ENCODE measurements at regions not wholly inside any gene's neighbourhood (a gene's known extent, or its start where the extent isn't known, plus 50 kb on each side); places are given as distances from the start of the nearest gene placed in this dataset.
"Not testable (repeated sequence)": the region's sequence is repeated elsewhere in the genome, so short reads cannot be mapped to it uniquely, and the experiment has no call there.

GRCh38 chr5:100676817-100677631 lies 141.8 kb downstream of the FAM174A start:
- no peaks in the 10 kb centered on the region for H3K27me3 Mint-ChIP-seq
- peaks cover 5% of the 10 kb centered on the region for H3K9me3 Mint-ChIP-seq (ENCODE audit: low read depth)
- H3K4me1 Mint-ChIP-seq, result peaks cover 9% of the 10 kb centered on the region
- DNase-seq, result no peak
- no peak for ATAC-seq
- no peak overlapping the region for H3K27ac Mint-ChIP-seq
- peaks cover 2% of the 10 kb centered on the region for H3K36me3 Mint-ChIP-seq
- CTCF ChIA-PET, result no interaction called here
- H3K4me3 Mint-ChIP-seq, result no peak overlapping the region

GRCh38 chr5:100682625-100683024 lies 147.5 kb downstream of the FAM174A start:
- DNase-seq, result no peak
- no peak overlapping the region for H3K27ac Mint-ChIP-seq
- no peak for ATAC-seq
- H3K36me3 Mint-ChIP-seq, result peaks cover 11% of the 10 kb centered on the region
- H3K4me1 Mint-ChIP-seq, result no peaks in the 10 kb centered on the region
- CTCF ChIA-PET, result no interaction called here
- H3K27me3 Mint-ChIP-seq, result no peaks in the 10 kb centered on the region
- peaks cover 11% of the 10 kb centered on the region for H3K9me3 Mint-ChIP-seq (ENCODE audit: low read depth)
- H3K4me3 Mint-ChIP-seq, result no peak overlapping the region

- Mint-ChIP-seq H3K27ac (no peak overlapping the region), H3K36me3 (peaks cover 11% of the 10 kb centered on the region), H3K4me3 (no peak overlapping the region), H3K4me1 (no peaks in the 10 kb centered on the region), H3K9me3 (ENCODE audit: low read depth) (peaks cover 11% of the 10 kb centered on the region), H3K27me3 (no peaks in the 10 kb centered on the region)
- no peak for ATAC-seq
- DNase-seq, result no peak
- CTCF ChIA-PET, result no interaction called here
Measured at GRCh38 chr5:100683881-100684280, 148.7 kb downstream of the FAM174A start.

- H3K27me3 Mint-ChIP-seq, ATAC-seq, H3K4me3 Mint-ChIP-seq, DNase-seq, H3K27ac Mint-ChIP-seq, H3K4me1 Mint-ChIP-seq, CTCF ChIA-PET: not testable (repeated sequence)
- H3K36me3 Mint-ChIP-seq, result peaks cover 11% of the 10 kb centered on the region
- peaks cover 11% of the 10 kb centered on the region for H3K9me3 Mint-ChIP-seq (ENCODE audit: low read depth)
Measured at GRCh38 chr5:100685122-100685521, 149.9 kb downstream of the FAM174A start.

- H3K9me3 Mint-ChIP-seq (ENCODE audit: low read depth); H3K4me1 Mint-ChIP-seq; H3K27me3 Mint-ChIP-seq; H3K36me3 Mint-ChIP-seq; H3K4me3 Mint-ChIP-seq; DNase-seq; ATAC-seq; CTCF ChIA-PET; H3K27ac Mint-ChIP-seq: not testable (repeated sequence)
Measured at GRCh38 chr5:100688834-100689233, 153.7 kb downstream of the FAM174A start.

- no peaks in the 10 kb centered on the region for H3K27me3 Mint-ChIP-seq
- H3K4me1 Mint-ChIP-seq, result peaks cover 7% of the 10 kb centered on the region
- no peaks in the 10 kb centered on the region for H3K9me3 Mint-ChIP-seq (ENCODE audit: low read depth)
- H3K4me3 Mint-ChIP-seq, result no peak overlapping the region
- CTCF ChIA-PET, result no interaction called here
- no peak overlapping the region for H3K27ac Mint-ChIP-seq
- ATAC-seq, result no peak
- peaks cover 2% of the 10 kb centered on the region for H3K36me3 Mint-ChIP-seq
- DNase-seq, result no peak
Measured at GRCh38 chr5:100690036-100690560, 154.9 kb downstream of the FAM174A start.

GRCh38 chr5:100691085-100691484 lies 155.9 kb downstream of the FAM174A start:
- no peaks in the 10 kb centered on the region for H3K9me3 Mint-ChIP-seq (ENCODE audit: low read depth)
- no peak overlapping the region for H3K27ac Mint-ChIP-seq
- H3K36me3 Mint-ChIP-seq, result peaks cover 2% of the 10 kb centered on the region
- H3K27me3 Mint-ChIP-seq, result no peaks in the 10 kb centered on the region
- H3K4me3 Mint-ChIP-seq, result no peak overlapping the region
- H3K4me1 Mint-ChIP-seq, result peaks cover 9% of the 10 kb centered on the region
- DNase-seq, result no peak
- ATAC-seq, result no peak
- CTCF ChIA-PET, result no interaction called here

- Mint-ChIP-seq H3K27ac (no peak overlapping the region), H3K27me3 (no peaks in the 10 kb centered on the region), H3K4me1 (peaks cover 9% of the 10 kb centered on the region), H3K4me3 (no peak overlapping the region), H3K9me3 (ENCODE audit: low read depth) (no peaks in the 10 kb centered on the region), H3K36me3 (peaks cover 2% of the 10 kb centered on the region)
- DNase-seq (no peak), ATAC-seq (no peak)
- CTCF ChIA-PET, result no interaction called here
Measured at GRCh38 chr5:100691548-100691947, 156.4 kb downstream of the FAM174A start.

- DNase-seq, result no peak
- Mint-ChIP-seq H3K9me3 (ENCODE audit: low read depth) (no peaks in the 10 kb centered on the region), H3K27ac (no peak overlapping the region), H3K4me1 (peaks cover 9% of the 10 kb centered on the region), H3K4me3 (no peak overlapping the region), H3K27me3 (no peaks in the 10 kb centered on the region), H3K36me3 (peaks cover 2% of the 10 kb centered on the region)
- CTCF ChIA-PET, result no interaction called here
- ATAC-seq, result no peak
Measured at GRCh38 chr5:100693481-100693880, 158.3 kb downstream of the FAM174A start.

GRCh38 chr5:100694100-100694499 lies 158.9 kb downstream of the FAM174A start:
- H3K27me3 Mint-ChIP-seq, result no peaks in the 10 kb centered on the region
- H3K27ac Mint-ChIP-seq, result no peak overlapping the region
- H3K4me1 Mint-ChIP-seq, result peaks cover 9% of the 10 kb centered on the region
- H3K36me3 Mint-ChIP-seq, result peaks cover 2% of the 10 kb centered on the region
- no peaks in the 10 kb centered on the region for H3K9me3 Mint-ChIP-seq (ENCODE audit: low read depth)
- no peak for DNase-seq
- H3K4me3 Mint-ChIP-seq, result no peak overlapping the region
- CTCF ChIA-PET, result no interaction called here
- ATAC-seq, result no peak

GRCh38 chr5:100697970-100698369 lies 162.8 kb downstream of the FAM174A start:
- Mint-ChIP-seq H3K4me3 (no peak overlapping the region), H3K9me3 (ENCODE audit: low read depth) (no peaks in the 10 kb centered on the region), H3K4me1 (peaks cover 9% of the 10 kb centered on the region), H3K36me3 (peaks cover 2% of the 10 kb centered on the region), H3K27ac (no peak overlapping the region), H3K27me3 (no peaks in the 10 kb centered on the region)
- no peak for ATAC-seq
- CTCF ChIA-PET, result no interaction called here
- no peak for DNase-seq

GRCh38 chr5:100706776-100707175 lies 171.6 kb downstream of the FAM174A start:
- no peak for DNase-seq
- ATAC-seq, result no peak
- H3K27ac Mint-ChIP-seq, result no peak overlapping the region
- no peaks in the 10 kb centered on the region for H3K27me3 Mint-ChIP-seq
- no peak overlapping the region for H3K4me3 Mint-ChIP-seq
- no peaks in the 10 kb centered on the region for H3K9me3 Mint-ChIP-seq (ENCODE audit: low read depth)
- no peaks in the 10 kb centered on the region for H3K4me1 Mint-ChIP-seq
- CTCF ChIA-PET, result no interaction called here
- H3K36me3 Mint-ChIP-seq, result no peaks in the 10 kb centered on the region

GRCh38 chr5:100708645-100709171 lies 173.5 kb downstream of the FAM174A start:
- Mint-ChIP-seq H3K27me3 (no peaks in the 10 kb centered on the region), H3K9me3 (ENCODE audit: low read depth) (no peaks in the 10 kb centered on the region), H3K36me3 (no peaks in the 10 kb centered on the region), H3K4me1 (no peaks in the 10 kb centered on the region), H3K27ac (no peak overlapping the region), H3K4me3 (no peak overlapping the region)
- CTCF ChIA-PET, result no interaction called here
- DNase-seq, result no peak
- ATAC-seq, result no peak

- CTCF ChIA-PET, result no interaction called here
- H3K27me3 Mint-ChIP-seq, result no peaks in the 10 kb centered on the region
- no peaks in the 10 kb centered on the region for H3K9me3 Mint-ChIP-seq (ENCODE audit: low read depth)
- no peaks in the 10 kb centered on the region for H3K4me1 Mint-ChIP-seq
- no peak overlapping the region for H3K27ac Mint-ChIP-seq
- ATAC-seq (no peak), DNase-seq (no peak)
- H3K4me3 Mint-ChIP-seq, result no peak overlapping the region
- no peaks in the 10 kb centered on the region for H3K36me3 Mint-ChIP-seq
Measured at GRCh38 chr5:100709771-100710170, 174.6 kb downstream of the FAM174A start.
